Fibroblast of the aortic adventitia (primary cell): ENCODE measurements at regions not wholly inside any gene's neighbourhood (a gene's known extent, or its start where the extent isn't known, plus 50 kb on each side); places are given as distances from the start of the nearest gene placed in this dataset.

ENCODE experiments used
- DNase-seq: peaks from one replicate; pipeline ENCODE4 v3.0.0-alpha.2; 2010; ENCODE audit warnings: low read depth
- H3K4me3 ChIP-seq: 2 replicates; pipeline ENCODE4 v1.5.1; 2011; ENCODE audit warnings: low read depth, mild to moderate bottlenecking, control low read depth, low read length, moderate library complexity
- TF ChIP-seq, protein P1 (sequence below): IDR thresholded peaks from 2 replicates; pipeline ENCODE4 v1.5.1; 2011; ENCODE audit warnings: mild to moderate bottlenecking, low read length, control low read depth, inconsistent platforms; ENCODE audit not compliant: insufficient read depth

DNA sequence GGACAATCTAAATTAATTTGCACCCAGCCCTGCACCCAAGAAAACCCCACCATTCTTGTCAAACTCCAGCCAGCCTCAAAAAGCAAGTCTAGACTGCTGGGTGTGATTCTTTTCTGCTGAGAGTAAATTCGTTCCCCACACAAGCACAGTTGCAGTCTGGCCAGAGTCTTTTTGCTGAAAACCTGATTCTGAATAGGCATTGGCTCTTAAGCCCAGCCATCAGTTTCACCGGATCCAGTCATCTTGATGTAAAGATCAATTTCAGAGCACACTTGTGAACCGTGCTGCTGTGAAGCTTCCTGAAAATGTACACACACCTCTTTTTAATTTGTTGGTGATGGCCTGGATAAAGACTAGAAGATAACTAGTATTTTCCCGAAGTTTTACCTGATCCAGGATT, 159.4 kb upstream of the GGTLC1 start:
- TF ChIP-seq, protein P1, sequence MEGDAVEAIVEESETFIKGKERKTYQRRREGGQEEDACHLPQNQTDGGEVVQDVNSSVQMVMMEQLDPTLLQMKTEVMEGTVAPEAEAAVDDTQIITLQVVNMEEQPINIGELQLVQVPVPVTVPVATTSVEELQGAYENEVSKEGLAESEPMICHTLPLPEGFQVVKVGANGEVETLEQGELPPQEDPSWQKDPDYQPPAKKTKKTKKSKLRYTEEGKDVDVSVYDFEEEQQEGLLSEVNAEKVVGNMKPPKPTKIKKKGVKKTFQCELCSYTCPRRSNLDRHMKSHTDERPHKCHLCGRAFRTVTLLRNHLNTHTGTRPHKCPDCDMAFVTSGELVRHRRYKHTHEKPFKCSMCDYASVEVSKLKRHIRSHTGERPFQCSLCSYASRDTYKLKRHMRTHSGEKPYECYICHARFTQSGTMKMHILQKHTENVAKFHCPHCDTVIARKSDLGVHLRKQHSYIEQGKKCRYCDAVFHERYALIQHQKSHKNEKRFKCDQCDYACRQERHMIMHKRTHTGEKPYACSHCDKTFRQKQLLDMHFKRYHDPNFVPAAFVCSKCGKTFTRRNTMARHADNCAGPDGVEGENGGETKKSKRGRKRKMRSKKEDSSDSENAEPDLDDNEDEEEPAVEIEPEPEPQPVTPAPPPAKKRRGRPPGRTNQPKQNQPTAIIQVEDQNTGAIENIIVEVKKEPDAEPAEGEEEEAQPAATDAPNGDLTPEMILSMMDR, result no peak
- DNase-seq, result no peak
- no peak overlapping the region for H3K4me3 ChIP-seq

DNA sequence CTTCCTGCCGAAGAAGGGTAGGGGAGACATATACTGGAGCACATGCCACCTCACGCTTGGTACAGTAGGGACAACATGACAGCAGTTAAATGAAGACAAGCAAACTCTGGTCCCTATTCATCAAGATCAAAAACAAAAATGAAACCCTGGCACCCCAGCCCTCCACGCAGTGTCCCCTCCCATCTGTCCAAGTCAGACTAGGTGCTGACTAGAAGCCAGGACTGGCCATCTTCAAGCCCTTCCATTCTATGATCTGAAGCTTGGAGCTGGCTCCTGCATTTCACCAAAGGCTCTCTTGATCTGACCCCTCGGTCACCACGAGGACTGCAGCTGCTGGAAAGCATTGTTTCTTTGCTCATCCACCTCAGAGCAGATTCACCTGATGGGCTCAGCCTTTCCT, 158.9 kb upstream of the GGTLC1 start:
- DNase-seq, result no peak
- no peak overlapping the region for H3K4me3 ChIP-seq
- TF ChIP-seq, protein P1, result no peak

DNA sequence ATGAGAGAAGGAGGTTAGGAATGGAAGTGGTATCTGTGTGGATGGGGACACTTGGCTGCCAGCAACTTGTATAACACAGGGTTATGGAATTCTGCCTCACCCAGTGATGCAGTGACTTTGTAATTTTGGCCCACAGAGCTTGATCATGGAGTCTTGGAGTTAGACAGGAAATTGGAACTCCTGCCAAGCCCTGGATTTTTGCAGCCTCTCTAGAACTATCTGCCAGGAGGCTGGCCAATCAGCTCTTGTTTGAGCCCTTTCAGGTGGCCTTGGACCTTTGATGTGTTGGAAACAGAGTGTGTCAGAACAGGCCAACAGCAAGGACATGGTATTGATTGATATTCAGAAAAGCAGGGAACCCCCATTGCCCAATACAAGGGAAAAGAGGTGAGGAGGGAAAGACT, 157.7 kb upstream of the GGTLC1 start:
- H3K4me3 ChIP-seq, result no peak overlapping the region
- TF ChIP-seq, protein P1, result no peak
- DNase-seq, result peak; percentile 64

DNA sequence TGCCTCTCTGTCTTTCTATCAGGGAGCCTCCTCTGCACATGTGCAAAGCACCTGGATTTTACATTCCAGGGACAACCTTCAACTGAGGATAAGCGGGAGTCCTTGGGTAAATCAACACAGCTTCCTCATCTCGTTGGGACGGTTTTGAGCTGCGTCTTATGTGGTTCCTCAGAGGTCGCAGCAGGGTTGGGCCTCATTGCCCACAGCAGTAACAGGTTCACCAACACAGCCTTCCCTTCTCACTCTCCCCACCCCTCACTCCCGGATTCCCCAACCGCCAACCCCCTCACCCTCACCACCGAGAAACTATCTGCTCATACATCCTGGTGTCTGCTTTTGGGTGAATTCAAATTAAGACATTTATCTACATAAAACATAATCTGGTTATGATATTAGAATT, 155.8 kb upstream of the GGTLC1 start:
- H3K4me3 ChIP-seq, result no peak overlapping the region
- TF ChIP-seq, protein P1, result no peak
- DNase-seq, result no peak

DNA sequence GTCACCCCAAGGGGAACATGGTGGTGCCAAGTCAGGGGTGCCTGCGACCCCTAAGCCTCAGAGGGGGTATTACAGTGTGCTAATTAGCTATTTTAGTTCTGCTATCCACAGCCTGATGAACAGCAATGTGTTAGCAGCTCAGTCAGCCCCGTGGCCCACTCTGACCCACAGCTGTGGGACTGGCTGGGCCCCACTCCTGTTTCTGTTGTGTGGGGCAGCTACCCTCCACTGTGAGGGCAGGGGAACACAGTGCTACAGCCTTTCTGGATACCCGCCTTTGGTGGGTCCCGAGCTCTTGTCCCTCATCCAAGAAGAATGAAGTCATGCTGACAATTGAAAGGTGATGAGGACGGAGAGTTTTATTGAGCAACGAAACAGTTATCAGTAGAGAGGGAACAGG, 152.5 kb upstream of the GGTLC1 start:
- DNase-seq, result no peak
- no peak overlapping the region for H3K4me3 ChIP-seq
- TF ChIP-seq, protein P1, result no peak

DNA sequence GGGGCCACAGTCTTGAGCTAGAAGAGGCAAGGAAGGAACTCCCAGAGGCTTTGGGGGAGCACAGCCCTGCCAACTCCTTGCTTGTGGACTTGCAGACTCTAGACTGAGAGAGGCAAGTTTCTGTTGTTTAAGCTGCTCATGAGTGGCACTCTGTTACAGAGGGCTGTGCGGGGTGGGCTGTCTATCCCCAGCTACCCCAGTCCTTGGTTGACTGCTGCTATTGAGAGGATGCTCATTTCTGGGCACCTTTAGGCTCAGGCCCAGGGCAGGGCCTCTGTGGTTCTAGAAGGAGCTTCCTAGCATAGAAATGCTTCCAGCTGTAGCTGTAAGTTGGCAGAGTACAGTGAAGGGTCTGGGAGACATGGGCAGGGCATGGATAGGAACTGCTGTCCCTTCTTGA, 151.3 kb upstream of the GGTLC1 start:
- TF ChIP-seq, protein P1, result no peak
- no peak for DNase-seq

DNA sequence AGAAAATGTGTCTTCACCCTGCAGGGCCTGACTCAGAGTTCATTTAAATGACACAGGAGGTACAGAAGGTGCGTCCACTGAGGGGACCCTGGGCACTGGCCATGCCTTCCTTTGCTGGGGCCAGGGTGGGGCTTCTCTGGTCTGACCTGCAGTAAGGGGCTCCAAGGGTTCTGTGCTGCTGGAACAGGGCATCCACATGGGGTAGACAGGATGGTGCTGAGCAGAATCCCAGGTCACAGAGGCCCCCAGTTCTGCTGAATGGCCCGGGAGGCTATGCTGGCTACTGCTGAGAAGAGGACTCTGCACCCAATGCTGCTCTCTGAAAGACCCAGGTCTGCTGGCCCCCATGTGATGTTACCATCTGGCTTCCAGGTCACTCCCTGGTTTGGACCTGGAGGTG, 150.4 kb upstream of the GGTLC1 start:
- TF ChIP-seq, protein P1, result no peak
- H3K4me3 ChIP-seq, result no peak overlapping the region
- DNase-seq, result no peak

More for the DNA sequence above, 151.3 kb upstream of the GGTLC1 start:
- H3K4me3 ChIP-seq, result no peak overlapping the region
